ENCODE measurements at regions not wholly inside any gene's neighbourhood (a gene's known extent, or its start where the extent isn't known, plus 50 kb on each side); places are given as distances from the start of the nearest gene placed in this dataset.

DNA sequence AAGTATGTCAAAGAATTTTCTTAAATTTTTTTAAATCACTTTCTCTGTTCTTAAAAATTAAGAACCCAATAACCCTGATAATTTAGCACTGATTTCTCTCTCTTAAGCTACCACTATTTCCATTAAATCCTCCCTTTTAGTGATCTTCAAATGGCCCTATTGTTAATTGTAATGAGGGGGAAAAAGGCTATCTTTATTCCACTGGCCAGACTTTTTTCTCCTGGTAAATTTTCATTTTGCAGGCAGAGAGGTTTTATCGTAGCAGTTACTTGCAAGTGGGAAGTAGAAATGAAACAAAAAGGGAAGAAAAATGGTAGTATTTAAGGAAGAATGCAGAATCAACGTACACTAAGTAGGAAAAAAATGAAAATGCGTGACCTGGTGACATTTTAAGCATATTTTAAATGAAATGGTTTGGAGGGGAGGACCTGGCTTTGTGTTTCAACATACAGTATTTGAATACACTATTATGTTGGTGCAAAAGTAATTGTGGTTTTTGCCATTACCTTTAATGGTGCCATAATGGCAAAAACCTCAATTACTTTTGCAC, 224.9 kb downstream of the TANC2 start:
- H2AFZ ChIP-seq (ENCODE audit: low read length) = no peak overlapping the region
- Mint-ChIP-seq H3K4me3 (no peak overlapping the region), H3K27me3 (ENCODE audit: low read depth) (no peaks in the 10 kb centered on the region), H3K27ac (no peak overlapping the region; a peak in 1 of 7 replicates), H3K4me1 (no peaks in the 10 kb centered on the region), H3K9me3 (no peaks in the 10 kb centered on the region), H3K36me3 (ENCODE audit: insufficient read depth in 1 of 3, low read depth in 3 of 3) (no peaks in the 10 kb centered on the region)
- H4K20me1 ChIP-seq (ENCODE audit: control insufficient read depth, insufficient read depth, insufficient read length) = no peaks in the 10 kb centered on the region
- no peak overlapping the region for H4K8ac ChIP-seq (replicated peaks; ENCODE audit: insufficient read length, low read depth, low read length)
- no peaks in the 10 kb centered on the region for H3K27me3 ChIP-seq (ENCODE audit: insufficient read depth, low read length)
- H3K4me2 ChIP-seq (ENCODE audit: insufficient read depth, insufficient read length, low read length) = no peak overlapping the region
- no peaks in the 10 kb centered on the region for H3K79me2 ChIP-seq (ENCODE audit: insufficient read depth, low read length)
- TF ChIP-seq, protein P1, sequence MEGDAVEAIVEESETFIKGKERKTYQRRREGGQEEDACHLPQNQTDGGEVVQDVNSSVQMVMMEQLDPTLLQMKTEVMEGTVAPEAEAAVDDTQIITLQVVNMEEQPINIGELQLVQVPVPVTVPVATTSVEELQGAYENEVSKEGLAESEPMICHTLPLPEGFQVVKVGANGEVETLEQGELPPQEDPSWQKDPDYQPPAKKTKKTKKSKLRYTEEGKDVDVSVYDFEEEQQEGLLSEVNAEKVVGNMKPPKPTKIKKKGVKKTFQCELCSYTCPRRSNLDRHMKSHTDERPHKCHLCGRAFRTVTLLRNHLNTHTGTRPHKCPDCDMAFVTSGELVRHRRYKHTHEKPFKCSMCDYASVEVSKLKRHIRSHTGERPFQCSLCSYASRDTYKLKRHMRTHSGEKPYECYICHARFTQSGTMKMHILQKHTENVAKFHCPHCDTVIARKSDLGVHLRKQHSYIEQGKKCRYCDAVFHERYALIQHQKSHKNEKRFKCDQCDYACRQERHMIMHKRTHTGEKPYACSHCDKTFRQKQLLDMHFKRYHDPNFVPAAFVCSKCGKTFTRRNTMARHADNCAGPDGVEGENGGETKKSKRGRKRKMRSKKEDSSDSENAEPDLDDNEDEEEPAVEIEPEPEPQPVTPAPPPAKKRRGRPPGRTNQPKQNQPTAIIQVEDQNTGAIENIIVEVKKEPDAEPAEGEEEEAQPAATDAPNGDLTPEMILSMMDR (conservative IDR thresholded peaks at IDR 0.05) = no peak
- no peak overlapping the region for H3K27ac ChIP-seq (ENCODE audit: insufficient read length, low read depth, low read length)
- H3K23me2 ChIP-seq (ENCODE audit: insufficient read length, low read depth, low read length, poor library complexity, severe bottlenecking) = no peaks in the 10 kb centered on the region
- H3K4ac ChIP-seq (ENCODE audit: low read depth, low read length) = no peak overlapping the region
- no peaks in the 10 kb centered on the region for H3K9me3 ChIP-seq (ENCODE audit: control insufficient read depth, low read depth, low read length)
- no peak overlapping the region for H2BK5ac ChIP-seq (ENCODE audit: insufficient read length, low read length)
- no peak overlapping the region for H4K5ac ChIP-seq (ENCODE audit: insufficient read length, low read depth, low read length)
- no peak overlapping the region for H2BK20ac ChIP-seq (ENCODE audit: low read depth, low read length, poor library complexity, severe bottlenecking)
- no peak overlapping the region for H3K9ac ChIP-seq (ENCODE audit: extremely low read depth, insufficient read length, low read length)
- no peak overlapping the region for H3K18ac ChIP-seq (ENCODE audit: insufficient read length, low read depth, low read length)
- H3K56ac ChIP-seq (ENCODE audit: insufficient read length, low read depth, low read length) = no peak overlapping the region
- no peak overlapping the region for H2BK12ac ChIP-seq (ENCODE audit: insufficient read length, low read depth, low read length)
- no peak overlapping the region for H2BK15ac ChIP-seq (ENCODE audit: low read depth, low read length)
- WGBS (ENCODE audit: extremely low coverage, insufficient read length, low lambda C conversion rate) = no CpG with 5 or more reads among the region's 3 CpGs
- no peak overlapping the region for H4K91ac ChIP-seq (ENCODE audit: insufficient read length, low read depth, low read length)
- no peak overlapping the region for H2AK5ac ChIP-seq (ENCODE audit: insufficient read length, low read length)
- no peak overlapping the region for H2BK120ac ChIP-seq (ENCODE audit: low read depth, low read length, poor library complexity, severe bottlenecking)
- H3K79me1 ChIP-seq (ENCODE audit: insufficient read depth, low read depth, low read length, poor library complexity, severe bottlenecking) = no peaks in the 10 kb centered on the region
- H3K4me1 ChIP-seq (ENCODE audit: insufficient read depth, low read length) = no peaks in the 10 kb centered on the region
- no peak overlapping the region for H3K23ac ChIP-seq (ENCODE audit: insufficient read length, low read depth, low read length)
- DNase-seq = no peak
- H3T11ph ChIP-seq (ENCODE audit: low read length) = no peak overlapping the region
- H3K14ac ChIP-seq (ENCODE audit: insufficient read depth, low read length) = no peak overlapping the region
